HCT116 (cell line): ENCODE measurements at regions not wholly inside any gene's neighbourhood (a gene's known extent, or its start where the extent isn't known, plus 50 kb on each side); places are given as distances from the start of the nearest gene placed in this dataset.

Source experiments
- ATAC-seq: fragments of 200-7000 bp; cut with Tn5 transposase; 2 replicates; pipeline ENCODE4 v1.9.1; 2020; ENCODE audit warnings: mild to moderate bottlenecking, moderate library complexity
- BruUV-seq: library from RNA; stranded (reverse); fragments of 400-500 nt; replicated peaks from 2 replicates; lab custom pipeline; 2021; lab: Mats Ljungman, UMichigan
- CTCF ChIA-PET: fragments of 300-600 bp; sonication (Branson Sonifier 250); formaldehyde crosslinking; loops from one replicate; lab custom pipeline; 2021; ENCODE audit warnings: antibody characterized with exemption; lab: Charles Lee
- POLR2A ChIA-PET: fragments of 300-600, 350-600 bp; sonication (Branson Sonifier 250); formaldehyde crosslinking; loops from one replicate; lab custom pipeline; 2021; ENCODE audit warnings: antibody characterized with exemption; lab: Charles Lee
- RAD21 ChIA-PET, 2 experiments: fragments of 300-600 bp; sonication (Branson Sonifier 250); formaldehyde crosslinking; loops; one replicate each; lab custom pipeline; 2023; ENCODE audit warnings: low total read pairs in 2 of 2; ENCODE audit not compliant: uncharacterized antibody in 2 of 2, unreplicated experiment in 2 of 2, low non-redundant PET in 1 of 2; lab: Charles Lee
- DNase-seq: peaks from one replicate; pipeline ENCODE4 v3.0.0-alpha.2; 2010; ENCODE audit warnings: low read depth, low spot score
- H2AFZ ChIP-seq: fragments of 200-600 bp; shearing (Covaris generic), sonication (generic); 2 replicates; pipeline ENCODE4 v1.6.1; 2017; ENCODE audit warnings: low read depth, mixed run types, mixed read lengths, antibody characterized with exemption, low read length; ENCODE audit not compliant: poor library complexity, severe bottlenecking
- H3K27ac ChIP-seq: 2 replicates; pipeline ENCODE4 v1.5.1; 2012; ENCODE audit warnings: low read depth, low read length
- H3K27me3 ChIP-seq: fragments of 200-600 bp; sonication (generic); 2 replicates; pipeline ENCODE4 v1.6.1; 2016; ENCODE audit warnings: mixed run types, low read length, mixed read lengths; ENCODE audit not compliant: insufficient read depth
- H3K36me3 ChIP-seq, 2 experiments: fragments of 200-500 bp in 1 of 2; fragments of 200-600 bp in 1 of 2; sonication (Bioruptor generic) in 1 of 2; sonication (generic) in 1 of 2; 2 replicates each; pipeline versions ENCODE4 v1.5.1 to v1.6.1; 2014 to 2016; ENCODE audit warnings: low read length in 2 of 2, inconsistent platforms in 1 of 2, mixed read lengths in 1 of 2, mixed run types in 1 of 2; ENCODE audit not compliant: insufficient read depth in 2 of 2, control insufficient read depth in 1 of 2
- H3K4me1 ChIP-seq, 2 experiments: fragments of 200-600 bp in 1 of 2; sonication (generic) in 1 of 2; 2 replicates each; pipeline versions ENCODE4 v1.5.1 to v1.6.1; 2012 to 2017; ENCODE audit warnings: low read length in 2 of 2, inconsistent platforms in 1 of 2, mild to moderate bottlenecking in 1 of 2, mixed read lengths in 1 of 2, mixed run types in 1 of 2, moderate library complexity in 1 of 2; ENCODE audit not compliant: insufficient read depth in 2 of 2, control insufficient read depth in 1 of 2
- H3K4me2 ChIP-seq: fragments of 200-600 bp; sonication (generic); 2 replicates; pipeline ENCODE4 v1.6.1; 2017; ENCODE audit warnings: mixed run types, low read length, mixed read lengths
- H3K4me3 ChIP-seq, 2 experiments: fragments of 200-600 bp in 1 of 2; sonication (generic) in 1 of 2; replicated peaks in 1 of 2; 2 replicates each; pipeline ENCODE4 v1.5.1; 2011 to 2016; ENCODE audit warnings: low read length in 2 of 2, control low read depth in 1 of 2, low read depth in 1 of 2, mild to moderate bottlenecking in 1 of 2, mixed read lengths in 1 of 2, mixed run types in 1 of 2
- H3K79me2 ChIP-seq: fragments of 200-600 bp; sonication (generic); 2 replicates; pipeline ENCODE4 v1.6.1; 2017; ENCODE audit warnings: mild to moderate bottlenecking, mixed run types, low read length, moderate library complexity, mixed read lengths; ENCODE audit not compliant: insufficient read depth
- H3K9ac ChIP-seq: fragments of 200-600 bp; sonication (generic); 2 replicates; pipeline ENCODE4 v1.6.1; 2016; ENCODE audit warnings: low read length, mixed read lengths
- H3K9me2 ChIP-seq: fragments of 200-600 bp; sonication (generic), shearing (Covaris generic); 2 replicates; pipeline ENCODE4 v1.6.1; 2017; ENCODE audit warnings: mixed run types, mild to moderate bottlenecking, moderate library complexity; ENCODE audit not compliant: insufficient read depth
- H3K9me3 ChIP-seq, 2 experiments: fragments of 200-500 bp in 1 of 2; fragments of 200-600 bp in 1 of 2; sonication (Bioruptor generic) in 1 of 2; sonication (generic) in 1 of 2; 2 replicates each; pipeline ENCODE4 v1.6.1; 2014 to 2017; ENCODE audit warnings: low read length in 2 of 2, mixed read lengths in 2 of 2, inconsistent platforms in 1 of 2, low read depth in 1 of 2, mild to moderate bottlenecking in 1 of 2, mixed run types in 1 of 2, moderate library complexity in 1 of 2; ENCODE audit not compliant: control insufficient read depth in 1 of 2, insufficient read depth in 1 of 2
- H4K20me1 ChIP-seq: fragments of 200-600 bp; sonication (generic), shearing (Covaris generic); 2 replicates; pipeline ENCODE4 v1.6.1; 2017; ENCODE audit warnings: mixed run types, mild to moderate bottlenecking, moderate library complexity; ENCODE audit not compliant: insufficient read depth
- CBX3 ChIP-seq: IDR thresholded peaks from 2 replicates; pipeline ENCODE4 v1.6.1; 2012; ENCODE audit warnings: low read depth
- ELF1 ChIP-seq: IDR thresholded peaks from 2 replicates; pipeline ENCODE4 v1.6.1; 2012; ENCODE audit warnings: low read depth, borderline replicate concordance
- EZH2phosphoT487 ChIP-seq: fragments of 200-600 bp; IDR thresholded peaks from 2 replicates; pipeline ENCODE4 v1.6.1; 2018; ENCODE audit warnings: antibody characterized with exemption, borderline replicate concordance
- JUND ChIP-seq: IDR thresholded peaks from 2 replicates; pipeline ENCODE4 v1.6.1; 2012
- POLR2A ChIP-seq: IDR thresholded peaks from 2 replicates; pipeline ENCODE4 v1.7.0; 2011; ENCODE audit warnings: borderline replicate concordance; ENCODE audit not compliant: insufficient read depth, insufficient read length; ENCODE audit errors: extremely low read depth
- POLR2AphosphoS5 ChIP-seq: IDR thresholded peaks from 2 replicates; pipeline ENCODE4 v1.6.1; 2011; ENCODE audit warnings: mild to moderate bottlenecking, low read depth, low read length, moderate library complexity
- RAD21 ChIP-seq: IDR thresholded peaks from 2 replicates; pipeline ENCODE4 v1.6.1; 2012; ENCODE audit warnings: low read depth, mild to moderate bottlenecking
- SIN3A ChIP-seq: IDR thresholded peaks from 2 replicates; pipeline ENCODE4 v1.6.1; 2012; ENCODE audit warnings: low read depth
- SRF ChIP-seq: IDR thresholded peaks from 2 replicates; pipeline ENCODE4 v1.6.1; 2012; ENCODE audit warnings: low read depth
- intact Hi-C: fragments of 100-400 bp; cut with micrococcal nuclease; formaldehyde crosslinking; loops from 2 replicates; pipeline ENCODE4 v1.10.0; 2022
- TF ChIP-seq, protein P1 (sequence below), 3 experiments: fragments of 200-600 bp in 1 of 3; sonication (generic) in 1 of 3; IDR thresholded peaks in 2 of 3; conservative IDR thresholded peaks in 1 of 3; 2 replicates each; pipeline ENCODE4 v1.5.1; 2012 to 2017; ENCODE audit warnings: low read depth in 2 of 3, low read length in 2 of 3, antibody characterized with exemption in 1 of 3, borderline replicate concordance in 1 of 3, control low read depth in 1 of 3, mild to moderate bottlenecking in 1 of 3, mixed read lengths in 1 of 3, mixed run types in 1 of 3, moderate library complexity in 1 of 3; ENCODE audit not compliant: insufficient read depth in 1 of 3
- TF ChIP-seq, protein P2 (sequence below): IDR thresholded peaks from 2 replicates; pipeline ENCODE4 v1.6.1; 2012
- TF ChIP-seq, protein P3 (sequence below): IDR thresholded peaks from 2 replicates; pipeline ENCODE4 v1.6.1; 2011; ENCODE audit warnings: mild to moderate bottlenecking, low read length, moderate library complexity; ENCODE audit not compliant: insufficient replicate concordance; ENCODE audit errors: extremely low read depth

DNA sequence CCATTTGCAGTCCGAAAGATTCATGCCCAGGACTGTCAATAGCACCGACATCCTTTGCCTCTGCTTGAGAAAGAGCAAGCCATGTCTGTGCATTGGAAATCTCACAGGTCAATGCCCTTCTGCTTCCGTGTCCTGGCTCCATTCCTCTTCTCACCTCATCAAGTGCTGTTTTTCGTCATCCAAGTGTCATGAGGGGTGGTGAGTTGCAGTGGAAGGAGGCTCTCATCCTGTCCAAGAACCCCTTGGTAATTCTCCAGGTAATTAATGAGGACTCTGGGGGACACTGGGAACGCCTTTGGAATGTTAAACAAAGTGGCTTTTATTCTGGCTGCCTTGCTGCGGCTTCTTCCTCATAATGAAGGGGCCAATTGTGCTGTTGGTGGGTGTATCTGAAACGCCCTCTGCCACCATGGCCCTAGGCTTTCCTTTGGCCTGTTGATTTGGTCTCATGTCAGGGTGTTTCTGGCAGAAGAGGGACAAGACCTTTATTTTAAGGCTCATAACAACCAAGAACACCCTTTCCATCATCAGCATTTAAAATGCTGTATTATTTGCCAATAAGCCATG, 57.7 kb downstream of the PPP1R3C start (continued):
- TF ChIP-seq, protein P1, sequence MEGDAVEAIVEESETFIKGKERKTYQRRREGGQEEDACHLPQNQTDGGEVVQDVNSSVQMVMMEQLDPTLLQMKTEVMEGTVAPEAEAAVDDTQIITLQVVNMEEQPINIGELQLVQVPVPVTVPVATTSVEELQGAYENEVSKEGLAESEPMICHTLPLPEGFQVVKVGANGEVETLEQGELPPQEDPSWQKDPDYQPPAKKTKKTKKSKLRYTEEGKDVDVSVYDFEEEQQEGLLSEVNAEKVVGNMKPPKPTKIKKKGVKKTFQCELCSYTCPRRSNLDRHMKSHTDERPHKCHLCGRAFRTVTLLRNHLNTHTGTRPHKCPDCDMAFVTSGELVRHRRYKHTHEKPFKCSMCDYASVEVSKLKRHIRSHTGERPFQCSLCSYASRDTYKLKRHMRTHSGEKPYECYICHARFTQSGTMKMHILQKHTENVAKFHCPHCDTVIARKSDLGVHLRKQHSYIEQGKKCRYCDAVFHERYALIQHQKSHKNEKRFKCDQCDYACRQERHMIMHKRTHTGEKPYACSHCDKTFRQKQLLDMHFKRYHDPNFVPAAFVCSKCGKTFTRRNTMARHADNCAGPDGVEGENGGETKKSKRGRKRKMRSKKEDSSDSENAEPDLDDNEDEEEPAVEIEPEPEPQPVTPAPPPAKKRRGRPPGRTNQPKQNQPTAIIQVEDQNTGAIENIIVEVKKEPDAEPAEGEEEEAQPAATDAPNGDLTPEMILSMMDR (IDR thresholded peaks at IDR 0.05 in 2 of 3, conservative IDR thresholded peaks at IDR 0.05 in 1 of 3; ENCODE audit: borderline replicate concordance in 1 of 3, insufficient read depth in 1 of 3, low read depth in 2 of 3, low read length in 2 of 3), result no peak

DNA sequence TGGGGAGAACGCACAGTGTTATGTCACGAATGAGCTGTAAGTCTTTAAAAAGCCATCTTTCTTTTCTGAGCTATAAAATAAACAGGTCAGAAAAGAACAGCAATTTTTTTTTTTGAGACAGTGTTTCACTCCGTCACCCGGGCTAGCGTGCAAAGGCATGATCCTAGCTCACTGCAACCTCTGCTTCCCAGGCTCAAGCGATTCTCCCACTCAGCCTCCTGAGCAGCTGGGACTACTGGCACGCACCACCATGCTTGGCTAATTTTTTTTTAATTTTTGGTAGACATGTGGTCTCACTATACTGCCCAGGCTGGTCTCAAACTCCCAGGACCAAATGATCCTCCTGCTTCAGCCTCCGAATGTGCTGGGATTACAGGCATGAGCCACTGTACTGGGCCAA, 58.6 kb downstream of the PPP1R3C start:
- no peak overlapping the region for H3K9ac ChIP-seq
- H3K27me3 ChIP-seq, result no peaks in the 10 kb centered on the region
- H3K79me2 ChIP-seq, result no peaks in the 10 kb centered on the region
- no peak for TF ChIP-seq SIN3A
- no peak for TF ChIP-seq JUND
- no peak for TF ChIP-seq CBX3
- TF ChIP-seq, protein P2, sequence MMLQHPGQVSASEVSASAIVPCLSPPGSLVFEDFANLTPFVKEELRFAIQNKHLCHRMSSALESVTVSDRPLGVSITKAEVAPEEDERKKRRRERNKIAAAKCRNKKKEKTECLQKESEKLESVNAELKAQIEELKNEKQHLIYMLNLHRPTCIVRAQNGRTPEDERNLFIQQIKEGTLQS, result no peak
- TF ChIP-seq RAD21, result no peak
- TF ChIP-seq, protein P3, sequence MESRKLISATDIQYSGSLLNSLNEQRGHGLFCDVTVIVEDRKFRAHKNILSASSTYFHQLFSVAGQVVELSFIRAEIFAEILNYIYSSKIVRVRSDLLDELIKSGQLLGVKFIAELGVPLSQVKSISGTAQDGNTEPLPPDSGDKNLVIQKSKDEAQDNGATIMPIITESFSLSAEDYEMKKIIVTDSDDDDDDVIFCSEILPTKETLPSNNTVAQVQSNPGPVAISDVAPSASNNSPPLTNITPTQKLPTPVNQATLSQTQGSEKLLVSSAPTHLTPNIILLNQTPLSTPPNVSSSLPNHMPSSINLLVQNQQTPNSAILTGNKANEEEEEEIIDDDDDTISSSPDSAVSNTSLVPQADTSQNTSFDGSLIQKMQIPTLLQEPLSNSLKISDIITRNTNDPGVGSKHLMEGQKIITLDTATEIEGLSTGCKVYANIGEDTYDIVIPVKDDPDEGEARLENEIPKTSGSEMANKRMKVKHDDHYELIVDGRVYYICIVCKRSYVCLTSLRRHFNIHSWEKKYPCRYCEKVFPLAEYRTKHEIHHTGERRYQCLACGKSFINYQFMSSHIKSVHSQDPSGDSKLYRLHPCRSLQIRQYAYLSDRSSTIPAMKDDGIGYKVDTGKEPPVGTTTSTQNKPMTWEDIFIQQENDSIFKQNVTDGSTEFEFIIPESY, result no peak
- TF ChIP-seq ELF1, result no peak
- no peak for TF ChIP-seq POLR2AphosphoS5
- TF ChIP-seq POLR2A, result no peak
- TF ChIP-seq EZH2phosphoT487, result no peak
- TF ChIP-seq SRF, result no peak
- H3K4me3 ChIP-seq, result no peak overlapping the region
- no peak overlapping the region for H3K27ac ChIP-seq
- no peak for ATAC-seq
- H3K36me3 ChIP-seq, result no peaks in the 10 kb centered on the region
- DNase-seq, result no peak
- no peak overlapping the region for H3K4me2 ChIP-seq
- no TSS peak for BruUV-seq
- ChIA-PET POLR2A (no interaction called here), CTCF (no interaction called here), RAD21 (no interaction called here)
- no peak overlapping the region for H2AFZ ChIP-seq
- intact Hi-C loops, result no loop called here
- no peaks in the 10 kb centered on the region for H4K20me1 ChIP-seq
- no peaks in the 10 kb centered on the region for H3K4me1 ChIP-seq
- no peaks in the 10 kb centered on the region for H3K9me3 ChIP-seq
- no peaks in the 10 kb centered on the region for H3K9me2 ChIP-seq
